KMS-11 (cell line): ENCODE measurements at regions not wholly inside any gene's neighbourhood (a gene's known extent, or its start where the extent isn't known, plus 50 kb on each side); places are given as distances from the start of the nearest gene placed in this dataset.

Experiments used
- H2AFZ ChIP-seq: fragments of 200-600 bp; sonication (generic); 2 replicates; pipeline ENCODE4 v1.6.1; 2016; ENCODE audit warnings: antibody characterized with exemption, mixed run types, low read depth
- H3K27ac ChIP-seq: fragments of 200-600 bp; sonication (generic); 2 replicates; pipeline ENCODE4 v1.6.1; 2016; ENCODE audit warnings: mild to moderate bottlenecking, mixed run types
- H3K27me3 ChIP-seq: fragments of 200-600 bp; sonication (generic); 2 replicates; pipeline ENCODE4 v1.6.1; 2017; ENCODE audit warnings: mild to moderate bottlenecking, low read depth, mixed run types, moderate library complexity; ENCODE audit not compliant: insufficient read depth
- H3K36me3 ChIP-seq: fragments of 200-600 bp; sonication (generic); 2 replicates; pipeline ENCODE4 v1.6.1; 2017; ENCODE audit warnings: mild to moderate bottlenecking, mixed run types; ENCODE audit not compliant: insufficient read depth
- H3K4me1 ChIP-seq: fragments of 200-600 bp; sonication (generic); 2 replicates; pipeline ENCODE4 v1.6.1; 2016; ENCODE audit warnings: mild to moderate bottlenecking, low read depth, mixed run types; ENCODE audit not compliant: poor library complexity, severe bottlenecking
- H3K4me2 ChIP-seq: fragments of 200-600 bp; sonication (generic); 2 replicates; pipeline ENCODE4 v1.7.0; 2016; ENCODE audit warnings: mild to moderate bottlenecking, mixed run types
- H3K4me3 ChIP-seq: fragments of 200-600 bp; sonication (generic); IDR thresholded peaks from 2 replicates; pipeline ENCODE4 v1.6.1; 2017; ENCODE audit warnings: low read depth, low read length, mixed read lengths; ENCODE audit not compliant: insufficient read depth
- H3K79me2 ChIP-seq: fragments of 200-600 bp; sonication (generic); 2 replicates; pipeline ENCODE4 v1.6.1; 2016; ENCODE audit warnings: low read depth, mixed run types; ENCODE audit not compliant: insufficient read depth
- H3K9ac ChIP-seq: fragments of 200-600 bp; sonication (generic); 2 replicates; pipeline ENCODE4 v1.6.1; 2016; ENCODE audit warnings: mild to moderate bottlenecking, mixed run types
- H4K20me1 ChIP-seq: fragments of 200-600 bp; sonication (generic); 2 replicates; pipeline ENCODE4 v1.6.1; 2016; ENCODE audit warnings: mild to moderate bottlenecking, mixed run types; ENCODE audit not compliant: insufficient read depth
- TF ChIP-seq, protein P1 (sequence below): fragments of 200-600 bp; sonication (generic); conservative IDR thresholded peaks from 2 replicates; pipeline ENCODE4 v1.6.1; 2017; ENCODE audit warnings: low read depth, mild to moderate bottlenecking, antibody characterized with exemption, low read length, moderate library complexity, mixed read lengths

GRCh38 chr2:122267947-122268346 is 512.5 kb downstream of the TSN start:
- H3K4me3 ChIP-seq = no peak overlapping the region
- H4K20me1 ChIP-seq = no peaks in the 10 kb centered on the region
- H3K36me3 ChIP-seq = no peaks in the 10 kb centered on the region
- H2AFZ ChIP-seq = no peak overlapping the region
- H3K79me2 ChIP-seq = no peaks in the 10 kb centered on the region
- no peak overlapping the region for H3K27ac ChIP-seq
- no peaks in the 10 kb centered on the region for H3K4me1 ChIP-seq
- no peaks in the 10 kb centered on the region for H3K27me3 ChIP-seq
- TF ChIP-seq, protein P1, sequence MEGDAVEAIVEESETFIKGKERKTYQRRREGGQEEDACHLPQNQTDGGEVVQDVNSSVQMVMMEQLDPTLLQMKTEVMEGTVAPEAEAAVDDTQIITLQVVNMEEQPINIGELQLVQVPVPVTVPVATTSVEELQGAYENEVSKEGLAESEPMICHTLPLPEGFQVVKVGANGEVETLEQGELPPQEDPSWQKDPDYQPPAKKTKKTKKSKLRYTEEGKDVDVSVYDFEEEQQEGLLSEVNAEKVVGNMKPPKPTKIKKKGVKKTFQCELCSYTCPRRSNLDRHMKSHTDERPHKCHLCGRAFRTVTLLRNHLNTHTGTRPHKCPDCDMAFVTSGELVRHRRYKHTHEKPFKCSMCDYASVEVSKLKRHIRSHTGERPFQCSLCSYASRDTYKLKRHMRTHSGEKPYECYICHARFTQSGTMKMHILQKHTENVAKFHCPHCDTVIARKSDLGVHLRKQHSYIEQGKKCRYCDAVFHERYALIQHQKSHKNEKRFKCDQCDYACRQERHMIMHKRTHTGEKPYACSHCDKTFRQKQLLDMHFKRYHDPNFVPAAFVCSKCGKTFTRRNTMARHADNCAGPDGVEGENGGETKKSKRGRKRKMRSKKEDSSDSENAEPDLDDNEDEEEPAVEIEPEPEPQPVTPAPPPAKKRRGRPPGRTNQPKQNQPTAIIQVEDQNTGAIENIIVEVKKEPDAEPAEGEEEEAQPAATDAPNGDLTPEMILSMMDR = no peak
- no peak overlapping the region for H3K9ac ChIP-seq
- H3K4me2 ChIP-seq = no peak overlapping the region

- no peaks in the 10 kb centered on the region for H3K4me1 ChIP-seq
- no peaks in the 10 kb centered on the region for H4K20me1 ChIP-seq
- no peaks in the 10 kb centered on the region for H3K79me2 ChIP-seq
- H3K36me3 ChIP-seq = no peaks in the 10 kb centered on the region
- no peak overlapping the region for H3K4me3 ChIP-seq
- no peak overlapping the region for H3K9ac ChIP-seq
- TF ChIP-seq, protein P1 = no peak
- H3K27me3 ChIP-seq = no peaks in the 10 kb centered on the region
- no peak overlapping the region for H2AFZ ChIP-seq
- no peak overlapping the region for H3K27ac ChIP-seq
- no peak overlapping the region for H3K4me2 ChIP-seq
Measured at GRCh38 chr2:122273785-122274419, 518.5 kb downstream of the TSN start.

DNA sequence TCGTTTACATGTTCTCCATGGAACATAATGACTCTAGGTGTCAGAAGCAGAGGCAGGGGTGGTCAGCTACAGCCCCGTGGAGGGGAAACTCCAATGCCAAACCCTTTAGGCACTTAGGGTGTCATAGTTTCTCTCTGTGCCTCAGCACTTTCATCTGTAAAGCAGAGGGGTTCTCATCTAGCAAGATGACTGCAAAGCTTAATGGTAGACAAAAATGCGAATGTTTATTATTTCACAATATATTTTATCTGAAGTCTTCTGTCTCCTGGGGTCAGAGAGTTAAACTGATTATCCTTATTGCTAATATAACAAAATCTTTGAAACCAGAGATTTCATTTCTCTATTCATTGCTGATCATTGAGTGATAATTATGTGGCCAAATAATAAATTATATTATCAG is 522.5 kb downstream of the TSN start:
- no peaks in the 10 kb centered on the region for H4K20me1 ChIP-seq
- no peaks in the 10 kb centered on the region for H3K4me1 ChIP-seq
- TF ChIP-seq, protein P1 = no peak
- no peak overlapping the region for H2AFZ ChIP-seq
- no peak overlapping the region for H3K4me3 ChIP-seq
- no peak overlapping the region for H3K9ac ChIP-seq
- no peak overlapping the region for H3K4me2 ChIP-seq
- no peak overlapping the region for H3K27ac ChIP-seq
- no peaks in the 10 kb centered on the region for H3K79me2 ChIP-seq
- no peaks in the 10 kb centered on the region for H3K36me3 ChIP-seq
- H3K27me3 ChIP-seq = no peaks in the 10 kb centered on the region

GRCh38 chr2:122300758-122301157 is 545.3 kb downstream of the TSN start:
- Histone ChIP-seq H3K4me2 (no peak overlapping the region), H3K27ac (no peak overlapping the region), H3K27me3 (no peaks in the 10 kb centered on the region), H3K36me3 (no peaks in the 10 kb centered on the region), H2AFZ (no peak overlapping the region), H4K20me1 (no peaks in the 10 kb centered on the region), H3K4me1 (no peaks in the 10 kb centered on the region), H3K79me2 (no peaks in the 10 kb centered on the region), H3K9ac (no peak overlapping the region), H3K4me3 (no peak overlapping the region)
- TF ChIP-seq, protein P1 = 0 out of 2 replicates have a peak, but pooled peaks have one; percentile 16
